ENCODE measurements at regions not wholly inside any gene's neighbourhood (a gene's known extent, or its start where the extent isn't known, plus 50 kb on each side); places are given as distances from the start of the nearest gene placed in this dataset.

DNA sequence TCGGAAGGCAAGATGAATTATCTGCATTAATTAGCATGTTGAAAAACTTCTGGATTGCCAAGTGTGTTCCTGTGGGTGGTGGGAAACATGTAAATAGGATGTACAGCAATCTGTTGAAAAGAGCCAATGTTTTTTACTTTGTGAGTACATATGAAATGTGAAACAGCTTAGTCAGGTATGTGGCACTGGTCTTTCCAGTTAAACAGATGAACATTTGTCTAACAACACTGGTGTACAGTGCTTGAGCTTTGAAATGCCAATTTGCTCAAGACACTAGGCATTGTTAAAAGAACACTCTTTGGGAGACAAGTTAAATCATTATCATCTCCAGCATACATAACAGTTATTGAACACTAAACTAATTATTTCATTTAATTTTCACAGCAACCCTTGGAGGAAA is 107.3 kb upstream of the SLC24A2 start:
- TF ChIP-seq POLR2A (IDR thresholded peaks at IDR 0.05; ENCODE audit: low read length): no peak
- no peak for TF ChIP-seq GATA1 (IDR thresholded peaks at IDR 0.05; ENCODE audit: low read depth, low read length)

Measured in erythroblast (primary cell).